ENCODE measurements at regions not wholly inside any gene's neighbourhood (a gene's known extent, or its start where the extent isn't known, plus 50 kb on each side); places are given as distances from the start of the nearest gene placed in this dataset.
"Not testable (repeated sequence)": the region's sequence is repeated elsewhere in the genome, so short reads cannot be mapped to it uniquely, and the experiment has no call there.

- no peaks in the 10 kb centered on the region for H3K4me1 ChIP-seq (ENCODE audit: control insufficient read depth, insufficient read depth, low read length, poor library complexity, severe bottlenecking)
- no peak overlapping the region for H3K27ac ChIP-seq (ENCODE audit: low read depth, low read length, severe bottlenecking)
- H3K4me3 ChIP-seq (ENCODE audit: extremely low read depth, insufficient read depth, low read length, poor library complexity, severe bottlenecking): no peak overlapping the region
- WGBS, 2 experiments (ENCODE audit: insufficient coverage in 2 of 2): 83% methylated on average over 1 of the region's 2 CpGs; no CpG with 5 or more reads in 1 of the 2 experiments
- H3K9me3 ChIP-seq (ENCODE audit: control insufficient read depth, low read length): peaks cover 19% of the 10 kb centered on the region
- H3K36me3 ChIP-seq (ENCODE audit: control insufficient read depth, insufficient read depth, low read length): no peaks in the 10 kb centered on the region
These were observed 508.9 kb upstream of the ADGRB3 start for GRCh38 chr6:68126089-68126749.

DNA sequence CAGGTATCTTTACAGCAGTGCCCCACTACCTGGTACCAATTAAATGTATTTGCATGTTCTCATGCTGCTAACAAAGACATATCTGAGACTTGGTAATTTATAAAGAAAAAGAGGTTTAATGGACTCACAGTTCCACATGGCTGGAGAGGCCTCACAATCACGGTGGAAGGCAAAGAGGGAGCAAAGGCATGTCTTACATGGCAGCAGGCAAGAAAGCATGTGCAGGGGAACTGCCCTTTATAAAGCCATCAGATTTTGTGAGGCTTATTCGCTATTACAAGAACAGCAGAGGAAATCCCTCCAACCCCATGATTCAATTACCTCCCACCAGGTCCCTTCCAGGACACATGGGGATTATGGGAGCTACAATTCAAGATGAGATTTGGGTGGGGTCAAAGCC lies 512.1 kb upstream of the ADGRB3 start:
- not testable (repeated sequence) for H3K4me3 ChIP-seq (ENCODE audit: extremely low read depth, insufficient read depth, low read length, poor library complexity, severe bottlenecking); H3K27ac ChIP-seq (ENCODE audit: low read depth, low read length, severe bottlenecking); H3K4me1 ChIP-seq (ENCODE audit: control insufficient read depth, insufficient read depth, low read length, poor library complexity, severe bottlenecking); H3K36me3 ChIP-seq (ENCODE audit: control insufficient read depth, insufficient read depth, low read length)
- peaks cover 23% of the 10 kb centered on the region for H3K9me3 ChIP-seq (ENCODE audit: control insufficient read depth, low read length)
- 67 to 100% methylated on average over 1 of the region's 2 CpGs for WGBS, 2 experiments (ENCODE audit: insufficient coverage in 2 of 2)

DNA sequence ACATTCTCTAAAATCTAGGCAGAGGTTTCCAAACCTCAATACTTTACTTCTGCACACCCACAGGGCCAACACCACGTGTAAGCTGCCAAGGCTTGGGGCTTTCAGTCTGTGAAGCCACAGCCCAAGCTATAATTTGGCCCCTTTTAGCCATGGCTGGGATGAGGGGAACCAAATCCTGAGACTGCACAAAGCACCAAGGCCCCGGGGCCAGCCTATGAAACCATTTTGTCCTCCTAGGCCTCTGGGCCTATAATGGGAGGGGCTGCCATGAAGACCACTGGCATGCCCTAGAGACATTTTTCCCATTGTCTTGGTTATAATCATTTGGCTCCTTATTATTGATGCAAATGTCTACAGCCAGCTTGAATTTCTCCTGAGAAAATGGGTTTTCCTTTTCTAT lies 513.0 kb upstream of the ADGRB3 start:
- no peaks in the 10 kb centered on the region for H3K4me1 ChIP-seq (ENCODE audit: control insufficient read depth, insufficient read depth, low read length, poor library complexity, severe bottlenecking)
- H3K27ac ChIP-seq (ENCODE audit: low read depth, low read length, severe bottlenecking): no peak overlapping the region
- H3K36me3 ChIP-seq (ENCODE audit: control insufficient read depth, insufficient read depth, low read length): no peaks in the 10 kb centered on the region
- H3K9me3 ChIP-seq (ENCODE audit: control insufficient read depth, low read length): peaks cover 23% of the 10 kb centered on the region
- H3K4me3 ChIP-seq (ENCODE audit: extremely low read depth, insufficient read depth, low read length, poor library complexity, severe bottlenecking): no peak overlapping the region
- 100% methylated on average over 1 of the region's 2 CpGs for WGBS, 2 experiments (ENCODE audit: insufficient coverage in 2 of 2)

- peaks cover 23% of the 10 kb centered on the region for H3K9me3 ChIP-seq (ENCODE audit: control insufficient read depth, low read length)
- not testable (repeated sequence) for H3K36me3 ChIP-seq (ENCODE audit: control insufficient read depth, insufficient read depth, low read length); H3K4me3 ChIP-seq (ENCODE audit: extremely low read depth, insufficient read depth, low read length, poor library complexity, severe bottlenecking); H3K4me1 ChIP-seq (ENCODE audit: control insufficient read depth, insufficient read depth, low read length, poor library complexity, severe bottlenecking); H3K27ac ChIP-seq (ENCODE audit: low read depth, low read length, severe bottlenecking)
- WGBS, 2 experiments (ENCODE audit: insufficient coverage in 2 of 2): 100% methylated on average over 2 of the region's 2 CpGs; no CpG with 5 or more reads in 1 of the 2 experiments
These were observed 514.1 kb upstream of the ADGRB3 start for GRCh38 chr6:68120954-68121353.

DNA sequence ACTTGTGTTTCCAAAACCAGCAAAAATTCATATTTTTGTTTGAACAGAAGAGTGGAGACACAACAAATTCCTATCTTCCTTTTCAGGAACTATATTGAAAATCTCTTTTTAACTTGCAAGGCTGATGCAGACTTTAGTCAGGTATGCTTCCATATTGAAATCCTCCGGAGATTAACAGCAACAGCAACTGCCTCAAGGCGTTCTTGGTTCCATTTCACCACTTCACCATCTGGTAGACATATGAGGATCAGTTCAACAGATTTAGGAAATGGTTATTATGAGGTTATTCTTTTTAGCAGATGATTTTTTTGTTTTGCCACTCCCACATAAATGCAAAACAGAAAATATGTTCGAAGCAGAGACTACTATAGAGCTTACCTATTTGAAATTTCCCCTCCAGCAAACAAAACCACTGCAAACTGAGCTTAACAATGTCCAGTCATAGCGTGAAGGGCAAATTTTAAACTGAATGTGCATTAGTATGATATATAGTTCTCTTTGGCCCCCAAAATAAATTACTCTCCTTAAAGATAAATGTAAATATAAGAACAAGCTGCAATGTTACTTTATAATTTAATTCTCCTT lies 520.5 kb upstream of the ADGRB3 start:
- H3K4me3 ChIP-seq (ENCODE audit: extremely low read depth, insufficient read depth, low read length, poor library complexity, severe bottlenecking): no peak overlapping the region
- no peaks in the 10 kb centered on the region for H3K36me3 ChIP-seq (ENCODE audit: control insufficient read depth, insufficient read depth, low read length)
- WGBS, 2 experiments (ENCODE audit: insufficient coverage in 2 of 2): 93% methylated on average over 2 of the region's 4 CpGs; no CpG with 5 or more reads in 1 of the 2 experiments
- no peak overlapping the region for H3K27ac ChIP-seq (ENCODE audit: low read depth, low read length, severe bottlenecking)
- no peaks in the 10 kb centered on the region for H3K4me1 ChIP-seq (ENCODE audit: control insufficient read depth, insufficient read depth, low read length, poor library complexity, severe bottlenecking)
- peaks cover 4% of the 10 kb centered on the region for H3K9me3 ChIP-seq (ENCODE audit: control insufficient read depth, low read length)

DNA sequence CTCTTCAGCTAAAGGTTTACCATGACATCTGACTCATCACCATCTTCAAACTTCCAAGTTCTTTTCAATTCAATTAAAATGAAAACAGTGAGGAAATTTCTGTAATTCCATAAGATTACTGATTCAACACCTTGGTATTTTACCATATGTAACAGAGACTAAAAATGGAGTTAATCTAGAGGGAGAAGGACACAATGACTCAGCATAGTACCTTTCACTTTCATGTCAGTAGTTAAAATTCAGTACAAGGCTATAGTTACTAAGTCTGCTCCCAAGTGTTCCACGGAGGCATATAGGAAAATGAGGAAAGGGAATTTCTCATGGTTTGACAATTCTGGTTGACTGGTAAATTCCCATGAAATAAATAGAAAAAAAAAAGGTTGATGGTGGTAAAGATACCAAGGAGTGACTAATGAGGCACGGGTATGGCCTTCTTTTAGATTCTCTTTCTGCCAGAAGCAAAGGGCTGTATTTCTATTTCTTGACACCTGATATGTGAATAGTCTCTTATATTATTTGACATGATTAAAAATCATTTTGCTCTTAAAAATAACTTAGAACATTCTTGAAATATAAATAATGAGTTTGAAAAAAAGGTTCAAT lies 526.7 kb upstream of the ADGRB3 start:
- no peaks in the 10 kb centered on the region for H3K9me3 ChIP-seq (ENCODE audit: control insufficient read depth, low read length)
- H3K27ac ChIP-seq (ENCODE audit: low read depth, low read length, severe bottlenecking): peak overlapping the region; percentile 46
- WGBS, 2 experiments (ENCODE audit: insufficient coverage in 2 of 2): 50 to 100% methylated on average over 1 of the region's 2 CpGs
- no peak overlapping the region for H3K4me3 ChIP-seq (ENCODE audit: extremely low read depth, insufficient read depth, low read length, poor library complexity, severe bottlenecking)
- H3K36me3 ChIP-seq (ENCODE audit: control insufficient read depth, insufficient read depth, low read length): no peaks in the 10 kb centered on the region
- no peaks in the 10 kb centered on the region for H3K4me1 ChIP-seq (ENCODE audit: control insufficient read depth, insufficient read depth, low read length, poor library complexity, severe bottlenecking)

DNA sequence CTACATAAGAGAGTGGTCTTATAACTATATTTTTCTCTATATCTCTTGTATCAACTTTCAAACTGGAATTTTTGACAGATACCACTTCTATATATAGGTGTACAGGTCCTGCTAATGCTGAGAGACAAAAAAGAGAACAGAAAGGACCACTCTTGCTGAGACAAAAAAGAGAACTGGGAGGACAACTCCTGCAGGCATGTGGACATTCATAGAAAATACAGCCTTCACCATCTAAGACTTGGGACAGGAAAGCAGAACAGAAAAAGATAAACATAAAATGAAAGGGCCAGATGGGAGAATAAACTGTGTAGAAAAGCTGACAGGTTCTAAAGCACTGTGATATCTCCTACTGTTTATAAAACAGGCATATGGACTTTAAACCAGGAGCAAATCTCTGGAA lies 541.0 kb upstream of the ADGRB3 start:
- no peak overlapping the region for H3K27ac ChIP-seq (ENCODE audit: low read depth, low read length, severe bottlenecking)
- no peaks in the 10 kb centered on the region for H3K36me3 ChIP-seq (ENCODE audit: control insufficient read depth, insufficient read depth, low read length)
- H3K9me3 ChIP-seq (ENCODE audit: control insufficient read depth, low read length): no peaks in the 10 kb centered on the region
- no peak overlapping the region for H3K4me3 ChIP-seq (ENCODE audit: extremely low read depth, insufficient read depth, low read length, poor library complexity, severe bottlenecking)
- no peaks in the 10 kb centered on the region for H3K4me1 ChIP-seq (ENCODE audit: control insufficient read depth, insufficient read depth, low read length, poor library complexity, severe bottlenecking)

- no peak overlapping the region for H3K4me3 ChIP-seq (ENCODE audit: extremely low read depth, insufficient read depth, low read length, poor library complexity, severe bottlenecking)
- H3K36me3 ChIP-seq (ENCODE audit: control insufficient read depth, insufficient read depth, low read length): no peaks in the 10 kb centered on the region
- H3K4me1 ChIP-seq (ENCODE audit: control insufficient read depth, insufficient read depth, low read length, poor library complexity, severe bottlenecking): no peaks in the 10 kb centered on the region
- no CpG with 5 or more reads among the region's 1 CpG for WGBS, 2 experiments (ENCODE audit: insufficient coverage in 2 of 2)
- no peak overlapping the region for H3K27ac ChIP-seq (ENCODE audit: low read depth, low read length, severe bottlenecking)
- peaks cover 7% of the 10 kb centered on the region for H3K9me3 ChIP-seq (ENCODE audit: control insufficient read depth, low read length)
These were observed 547.5 kb upstream of the ADGRB3 start for GRCh38 chr6:68087399-68088133.

DNA sequence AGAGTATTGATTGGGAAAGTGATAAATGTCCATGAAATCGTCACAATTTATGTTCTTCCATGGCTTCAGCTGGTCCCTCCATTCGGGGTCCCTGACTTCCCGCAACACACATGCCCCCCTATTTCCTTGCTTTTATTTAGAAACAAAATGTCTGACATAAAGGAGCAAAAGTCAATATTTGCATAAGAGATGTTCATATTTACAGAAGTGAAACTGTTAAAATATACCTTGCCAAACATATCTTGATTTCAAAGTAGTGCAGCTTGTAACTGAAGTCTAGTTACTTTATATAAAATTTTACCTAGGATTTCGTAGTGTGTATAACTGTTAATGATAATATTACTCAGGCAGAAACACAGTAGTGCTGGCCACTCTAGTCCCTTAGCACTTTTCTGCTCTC lies 548.9 kb upstream of the ADGRB3 start:
- Histone ChIP-seq H3K9me3 (ENCODE audit: control insufficient read depth, low read length) (peaks cover 7% of the 10 kb centered on the region), H3K4me1 (ENCODE audit: control insufficient read depth, insufficient read depth, low read length, poor library complexity, severe bottlenecking) (no peaks in the 10 kb centered on the region), H3K27ac (ENCODE audit: low read depth, low read length, severe bottlenecking) (no peak overlapping the region), H3K4me3 (ENCODE audit: extremely low read depth, insufficient read depth, low read length, poor library complexity, severe bottlenecking) (no peak overlapping the region), H3K36me3 (ENCODE audit: control insufficient read depth, insufficient read depth, low read length) (no peaks in the 10 kb centered on the region)
- no CpG with 5 or more reads among the region's 4 CpGs for WGBS, 2 experiments (ENCODE audit: insufficient coverage in 2 of 2)

DNA sequence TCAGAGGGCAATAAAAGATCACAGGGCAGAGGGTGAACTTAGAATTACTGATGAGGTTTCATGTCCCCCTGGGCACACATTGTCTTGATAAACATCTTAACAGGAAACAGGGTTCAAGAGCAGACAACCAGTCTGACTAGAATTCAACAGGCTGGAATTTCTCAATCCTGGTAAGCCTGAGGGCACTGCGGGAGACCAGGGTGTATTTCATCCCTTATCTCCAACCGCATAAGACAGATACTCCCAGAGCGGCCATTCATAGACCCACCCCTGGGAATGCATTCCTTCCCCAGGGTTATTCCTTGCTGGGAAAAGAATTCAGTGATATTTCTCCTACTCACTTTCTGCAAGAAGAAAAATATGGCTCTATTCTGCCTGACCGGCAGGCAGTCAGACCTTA lies 549.5 kb upstream of the ADGRB3 start:
- not testable (repeated sequence) for H3K36me3 ChIP-seq (ENCODE audit: control insufficient read depth, insufficient read depth, low read length); H3K27ac ChIP-seq (ENCODE audit: low read depth, low read length, severe bottlenecking); H3K4me1 ChIP-seq (ENCODE audit: control insufficient read depth, insufficient read depth, low read length, poor library complexity, severe bottlenecking); H3K9me3 ChIP-seq (ENCODE audit: control insufficient read depth, low read length); H3K4me3 ChIP-seq (ENCODE audit: extremely low read depth, insufficient read depth, low read length, poor library complexity, severe bottlenecking)
- WGBS, 2 experiments (ENCODE audit: insufficient coverage in 2 of 2): 94% methylated on average over 4 of the region's 4 CpGs; no CpG with 5 or more reads in 1 of the 2 experiments

GRCh38 chr6:68082086-68082485 lies 553.0 kb upstream of the ADGRB3 start:
- Histone ChIP-seq H3K36me3 (ENCODE audit: control insufficient read depth, insufficient read depth, low read length) (no peaks in the 10 kb centered on the region), H3K4me1 (ENCODE audit: control insufficient read depth, insufficient read depth, low read length, poor library complexity, severe bottlenecking) (no peaks in the 10 kb centered on the region), H3K9me3 (ENCODE audit: control insufficient read depth, low read length) (peaks cover 7% of the 10 kb centered on the region), H3K4me3 (ENCODE audit: extremely low read depth, insufficient read depth, low read length, poor library complexity, severe bottlenecking) (no peak overlapping the region), H3K27ac (ENCODE audit: low read depth, low read length, severe bottlenecking) (no peak overlapping the region)
